HG02798 (cell line): ENCODE measurements at regions not wholly inside any gene's neighbourhood (a gene's known extent, or its start where the extent isn't known, plus 50 kb on each side); places are given as distances from the start of the nearest gene placed in this dataset.

Experiments
- ATAC-seq: cut with Tn5 transposase; IDR thresholded peaks from one replicate; pipeline ENCODE4 v1.9.1; 2021; ENCODE audit warnings: mild to moderate bottlenecking; ENCODE audit not compliant: unreplicated experiment, poor library complexity

DNA sequence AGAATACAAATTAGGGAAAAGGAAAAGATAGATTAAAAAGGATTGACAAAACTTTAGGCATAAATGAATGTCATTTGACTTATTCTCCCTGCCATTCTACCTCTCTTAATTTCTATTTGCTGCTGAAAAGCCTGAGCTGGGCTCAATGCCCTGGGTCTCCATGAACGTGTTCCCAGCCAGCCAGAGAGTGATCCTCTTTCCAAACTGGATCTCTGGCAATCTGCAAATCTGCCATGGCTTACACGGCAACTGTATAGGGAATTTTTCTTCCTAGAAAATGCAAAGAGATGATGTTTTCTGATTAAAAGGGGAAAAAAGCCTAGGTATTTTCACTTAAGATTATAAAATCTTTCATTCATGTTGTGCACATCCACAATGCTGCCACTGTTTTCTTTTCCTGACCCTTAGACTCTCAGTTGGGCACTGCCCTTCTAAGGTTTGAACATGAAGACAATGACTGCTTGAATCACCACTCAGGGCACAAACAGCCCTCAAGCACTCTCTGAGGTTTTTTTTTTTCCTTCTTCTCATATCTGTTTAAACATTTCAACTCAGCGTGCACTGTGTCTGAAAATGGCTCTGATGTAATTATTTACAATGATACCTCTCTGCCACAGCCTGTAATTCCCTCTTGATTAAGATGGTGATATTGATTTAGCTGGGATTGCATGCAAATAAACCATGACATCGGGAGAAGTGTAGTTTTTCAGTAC, 60.3 kb downstream of the DACT1 start:
- no peak for ATAC-seq

DNA sequence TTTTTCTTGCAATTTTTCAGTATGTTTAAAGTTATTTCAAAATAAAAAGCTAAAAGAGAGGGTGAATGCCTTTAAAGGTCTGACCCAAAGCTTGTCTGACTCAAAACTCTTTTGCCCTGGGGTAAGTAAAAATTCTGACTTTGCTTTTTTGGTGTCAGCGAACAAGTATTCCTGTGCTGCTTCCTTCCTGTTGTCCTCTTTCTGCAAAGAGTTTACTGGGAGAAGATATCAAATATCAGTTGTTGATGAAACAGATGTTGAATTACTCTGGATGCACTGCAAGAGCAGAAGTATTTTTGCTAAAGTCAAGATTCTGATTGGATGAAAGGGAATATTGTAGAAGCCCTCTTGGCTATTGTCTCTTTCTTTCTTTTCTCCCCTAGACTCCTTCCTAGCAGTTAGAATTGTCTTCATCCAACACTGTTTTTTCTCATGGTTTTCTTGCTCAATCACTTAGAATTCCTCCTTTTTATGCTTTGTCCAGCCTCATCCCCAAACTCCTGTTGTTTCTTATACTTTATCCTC, 62.0 kb downstream of the DACT1 start:
- no peak for ATAC-seq

DNA sequence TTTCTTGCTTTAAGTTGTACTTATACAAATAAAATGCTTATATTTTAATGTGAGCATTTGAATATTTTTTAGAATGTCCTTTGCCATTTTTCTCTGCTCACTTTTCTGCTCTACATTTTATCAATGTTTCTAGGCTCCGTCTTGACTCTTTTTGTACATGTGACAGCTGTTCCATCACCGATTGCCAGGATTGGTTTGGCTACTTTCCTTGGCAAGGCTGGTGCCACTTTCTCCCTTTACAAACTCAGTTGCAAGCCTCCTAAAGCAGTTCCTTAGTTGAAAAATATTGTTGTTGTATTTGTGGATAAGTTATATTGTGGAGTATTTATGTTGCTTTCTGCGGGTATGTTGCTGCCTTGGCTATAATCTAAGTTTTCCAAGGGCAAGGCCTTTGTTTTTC, 63.4 kb downstream of the DACT1 start:
- ATAC-seq, result no peak

DNA sequence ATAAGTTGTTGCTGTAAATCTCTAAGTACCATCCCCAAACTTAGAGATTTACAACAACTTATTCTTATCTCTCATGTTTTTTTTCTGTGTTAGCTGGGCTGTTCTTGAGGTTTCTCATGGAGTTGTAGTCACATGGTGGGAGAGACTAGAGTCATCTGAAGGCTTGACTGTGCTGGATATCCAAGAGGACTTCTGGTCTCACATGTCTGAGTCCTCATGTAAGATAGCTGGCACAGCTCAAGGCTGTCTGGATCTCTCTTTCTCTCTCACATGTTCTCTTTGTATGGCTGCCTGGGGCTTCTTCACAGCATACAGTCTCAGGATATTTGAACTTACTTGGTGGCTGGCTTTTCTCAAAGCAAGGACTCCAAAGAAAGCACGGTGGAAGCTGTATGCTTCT, 63.8 kb downstream of the DACT1 start:
- ATAC-seq, result no peak

DNA sequence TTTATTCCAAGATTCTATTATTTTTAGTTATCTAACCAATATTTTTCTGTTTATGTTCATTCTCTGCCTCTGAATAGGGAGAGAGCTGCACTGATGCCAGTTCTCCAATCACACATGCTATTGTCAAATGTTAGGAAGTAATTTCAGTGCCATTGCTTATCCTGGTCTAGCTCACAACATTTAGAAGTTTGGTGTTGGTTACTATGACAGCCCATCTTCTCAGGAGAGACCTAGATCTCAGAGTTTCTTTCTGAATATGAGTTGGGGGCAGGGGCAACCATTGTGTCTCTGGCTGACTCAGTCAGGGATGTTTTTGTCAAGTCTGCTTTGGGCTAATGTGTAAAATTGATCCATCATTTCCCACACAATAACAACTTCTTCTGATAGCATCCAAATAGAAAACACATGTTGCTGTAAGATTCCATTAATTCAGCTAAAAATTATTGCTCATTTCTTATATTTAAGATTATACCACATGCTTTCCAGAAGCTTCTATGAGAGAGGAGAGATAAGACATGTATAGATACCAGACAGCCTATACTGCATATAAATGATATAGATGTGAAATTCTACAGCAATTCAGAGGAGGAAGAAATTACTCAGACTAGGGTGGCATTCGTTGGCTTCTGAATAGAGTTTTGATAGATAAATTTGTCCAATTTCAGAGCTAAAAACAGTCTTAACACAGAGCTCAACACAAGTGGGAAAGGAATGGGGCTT, 64.8 kb downstream of the DACT1 start:
- no peak for ATAC-seq

DNA sequence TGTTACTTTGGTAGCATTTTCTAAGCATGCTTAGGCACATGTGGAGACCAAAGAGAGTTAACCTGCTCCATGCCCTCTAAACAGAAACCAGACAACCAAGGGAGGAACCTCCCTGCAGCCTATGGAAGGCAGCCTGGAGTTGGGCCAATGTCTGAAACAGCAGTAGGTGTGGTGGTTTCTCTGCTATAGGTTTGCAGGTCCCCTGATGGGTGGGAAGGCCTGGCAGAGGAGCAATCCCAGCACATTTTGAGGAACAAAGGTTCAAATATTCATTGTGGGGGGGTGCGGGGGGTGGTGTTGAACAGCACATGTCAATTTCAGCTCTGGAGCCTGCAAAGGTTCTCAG, 65.4 kb downstream of the DACT1 start:
- ATAC-seq, result no peak

DNA sequence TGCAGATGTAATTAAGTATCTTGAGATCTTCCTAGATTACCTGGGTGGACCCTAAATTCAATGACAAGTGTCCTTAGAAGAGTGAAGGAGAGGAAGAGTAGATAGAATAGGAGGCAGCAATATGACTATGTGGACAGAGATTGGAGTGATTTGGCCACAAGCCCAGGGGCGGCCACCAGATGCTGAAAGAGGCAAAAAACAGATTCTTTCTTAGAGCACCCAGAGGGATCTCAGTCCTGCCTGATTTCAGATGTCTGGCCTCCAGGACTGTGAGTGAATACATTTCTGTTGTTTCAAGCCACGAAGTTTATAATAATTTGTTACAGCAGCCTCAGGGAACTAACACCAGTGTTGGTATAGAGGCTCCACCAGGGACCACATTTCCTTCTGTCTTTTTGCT, 67.3 kb downstream of the DACT1 start:
- ATAC-seq, result no peak

DNA sequence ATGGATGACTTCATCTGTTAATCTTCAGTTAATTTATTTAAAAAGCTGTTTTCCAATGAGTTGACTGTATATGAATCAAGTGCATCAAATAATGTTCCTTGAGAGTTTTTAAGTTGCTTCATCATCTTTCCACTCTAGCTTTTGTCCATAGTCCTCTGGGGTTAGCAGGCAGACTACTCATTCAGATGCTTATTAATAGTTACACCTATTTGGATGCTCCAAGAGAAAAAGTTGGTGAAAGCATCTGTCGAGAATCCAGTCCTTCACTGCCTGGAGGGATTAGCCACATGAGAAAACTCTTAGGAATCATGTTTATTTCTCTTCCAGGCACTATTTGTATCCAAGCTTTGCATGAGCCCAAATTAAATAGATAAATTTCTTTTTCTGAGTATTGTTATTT, 70.2 kb downstream of the DACT1 start:
- no peak for ATAC-seq

DNA sequence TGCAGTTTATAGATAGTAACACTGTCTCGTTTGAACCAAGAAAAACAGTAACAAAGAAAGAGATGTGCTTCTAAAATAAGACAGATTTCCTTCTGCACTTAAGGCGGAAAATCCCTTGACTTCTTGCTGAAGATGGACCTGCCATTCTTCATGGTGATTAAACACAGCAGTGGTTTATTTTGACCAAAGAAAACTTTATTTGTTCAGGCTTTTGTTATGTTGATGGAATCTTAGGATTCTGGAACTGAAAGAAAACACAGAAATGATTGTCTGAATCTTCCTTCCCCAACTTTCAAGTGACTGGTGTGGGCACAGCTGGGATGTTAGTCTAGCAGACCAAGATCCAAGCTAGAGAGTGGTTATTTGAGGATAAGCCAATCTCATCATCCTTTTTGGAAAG, 72.2 kb downstream of the DACT1 start:
- no peak for ATAC-seq

DNA sequence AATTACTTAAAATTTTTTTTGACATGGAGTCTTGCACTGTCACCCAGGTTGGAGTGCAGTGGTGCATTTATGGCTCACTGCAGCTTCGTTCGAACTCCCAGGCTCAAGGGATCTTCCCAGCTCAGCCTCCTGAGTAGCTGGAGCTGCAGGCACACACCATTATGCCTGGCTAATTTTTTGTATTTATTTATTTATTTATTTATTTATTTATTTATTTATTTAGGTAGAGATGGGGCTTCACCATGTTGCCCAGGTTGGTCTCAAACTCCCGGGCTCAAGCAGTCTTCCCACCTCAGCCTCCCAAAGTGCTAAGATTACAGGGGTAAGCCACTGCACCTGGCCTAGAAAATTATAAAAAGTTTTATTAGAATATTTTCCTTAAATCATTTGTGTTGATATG, 73.6 kb downstream of the DACT1 start:
- ATAC-seq, result no peak

DNA sequence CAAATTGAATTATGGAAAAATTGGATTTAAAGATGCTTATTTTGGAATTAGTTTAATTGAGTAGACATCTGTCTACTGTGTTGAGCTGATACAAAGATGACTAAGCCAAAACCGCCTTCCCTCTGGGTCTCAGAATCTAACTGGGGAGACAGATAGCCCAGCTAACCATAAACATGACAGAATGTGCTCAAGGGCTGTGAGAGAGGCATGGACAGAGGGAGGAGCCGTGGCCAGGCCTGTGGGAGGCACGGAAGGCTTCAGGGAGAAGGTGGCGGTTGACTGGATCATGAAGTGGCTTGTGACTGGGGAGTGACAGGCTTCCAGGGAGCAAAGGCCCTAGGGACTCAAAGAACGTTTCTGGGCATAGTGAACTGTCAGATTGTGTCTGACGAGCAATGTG, 74.6 kb downstream of the DACT1 start:
- ATAC-seq, result no peak

DNA sequence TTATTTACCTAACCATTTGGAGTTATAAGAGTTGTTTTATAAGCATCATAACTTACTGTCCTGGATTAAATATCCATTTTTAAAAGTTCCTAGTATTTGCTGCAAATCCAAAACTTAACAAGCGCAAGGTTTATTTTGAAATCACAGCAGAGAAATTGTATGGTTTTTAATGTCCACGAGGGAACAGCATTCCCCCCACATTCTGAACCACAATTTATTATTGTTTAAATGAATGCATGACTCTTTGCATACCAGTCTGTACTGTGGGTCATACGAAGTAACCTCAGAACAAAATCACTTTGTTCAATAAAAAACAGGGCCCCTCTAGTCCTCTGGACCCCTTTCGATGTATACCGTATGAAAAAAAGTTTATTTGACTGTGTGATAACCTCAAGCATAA, 75.9 kb downstream of the DACT1 start:
- no peak for ATAC-seq

DNA sequence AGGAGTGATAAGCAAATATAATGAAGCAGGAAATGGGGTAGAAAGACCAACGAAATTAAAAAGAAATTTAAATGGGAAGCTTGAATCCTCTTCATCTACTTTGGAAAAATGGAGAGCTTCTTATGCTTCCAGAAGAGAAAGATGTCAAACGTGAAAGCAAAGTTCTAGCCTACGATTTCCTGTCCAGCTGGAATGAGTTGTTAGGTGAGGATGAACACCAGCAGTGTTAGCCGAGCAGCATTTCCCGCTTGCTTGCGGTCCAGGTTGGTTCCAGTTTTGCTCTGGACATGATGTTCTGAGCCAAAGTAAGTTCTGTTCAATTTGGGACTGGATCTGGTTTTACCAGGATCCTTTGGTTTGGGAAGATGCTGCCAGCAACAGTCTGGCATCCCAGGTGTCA, 78.9 kb downstream of the DACT1 start:
- ATAC-seq, result no peak

DNA sequence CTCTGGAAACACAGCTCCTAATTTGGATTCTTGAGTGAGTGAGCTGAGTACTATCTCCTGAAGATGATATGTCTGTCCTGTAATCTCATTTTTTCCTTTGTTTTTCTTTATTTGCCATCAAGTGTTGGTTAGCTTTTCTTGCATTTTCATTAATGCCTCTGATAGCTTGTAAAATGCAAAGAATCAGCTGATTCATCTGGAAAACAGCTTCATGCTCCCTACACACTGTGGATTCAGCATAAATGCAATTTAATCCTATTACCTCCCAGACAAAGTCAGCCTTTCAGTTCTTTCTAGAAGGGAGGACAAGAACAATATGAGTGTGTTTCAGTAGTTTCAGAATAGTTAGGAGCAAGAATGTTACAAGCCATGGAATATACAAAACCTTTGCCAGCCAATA, 79.4 kb downstream of the DACT1 start:
- ATAC-seq, result no peak

DNA sequence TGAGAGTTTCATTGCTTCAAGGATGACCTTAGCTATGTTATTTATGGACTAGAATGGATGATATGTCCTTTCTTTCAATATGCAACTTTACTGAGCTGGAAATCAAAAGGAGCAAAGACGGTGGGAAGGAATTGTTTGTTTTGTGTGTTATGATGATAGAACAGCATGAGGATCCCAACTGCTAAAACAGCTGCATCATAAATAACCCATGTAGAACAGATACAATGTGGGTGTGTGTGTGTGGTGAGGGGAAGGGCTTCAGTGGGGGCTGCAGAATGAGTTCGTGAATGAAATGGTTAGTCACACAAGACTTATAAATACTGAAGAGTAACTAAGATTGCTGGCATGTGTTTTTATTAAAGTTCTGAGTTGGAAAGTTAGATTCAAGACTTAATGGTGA, 80.1 kb downstream of the DACT1 start:
- no peak for ATAC-seq

DNA sequence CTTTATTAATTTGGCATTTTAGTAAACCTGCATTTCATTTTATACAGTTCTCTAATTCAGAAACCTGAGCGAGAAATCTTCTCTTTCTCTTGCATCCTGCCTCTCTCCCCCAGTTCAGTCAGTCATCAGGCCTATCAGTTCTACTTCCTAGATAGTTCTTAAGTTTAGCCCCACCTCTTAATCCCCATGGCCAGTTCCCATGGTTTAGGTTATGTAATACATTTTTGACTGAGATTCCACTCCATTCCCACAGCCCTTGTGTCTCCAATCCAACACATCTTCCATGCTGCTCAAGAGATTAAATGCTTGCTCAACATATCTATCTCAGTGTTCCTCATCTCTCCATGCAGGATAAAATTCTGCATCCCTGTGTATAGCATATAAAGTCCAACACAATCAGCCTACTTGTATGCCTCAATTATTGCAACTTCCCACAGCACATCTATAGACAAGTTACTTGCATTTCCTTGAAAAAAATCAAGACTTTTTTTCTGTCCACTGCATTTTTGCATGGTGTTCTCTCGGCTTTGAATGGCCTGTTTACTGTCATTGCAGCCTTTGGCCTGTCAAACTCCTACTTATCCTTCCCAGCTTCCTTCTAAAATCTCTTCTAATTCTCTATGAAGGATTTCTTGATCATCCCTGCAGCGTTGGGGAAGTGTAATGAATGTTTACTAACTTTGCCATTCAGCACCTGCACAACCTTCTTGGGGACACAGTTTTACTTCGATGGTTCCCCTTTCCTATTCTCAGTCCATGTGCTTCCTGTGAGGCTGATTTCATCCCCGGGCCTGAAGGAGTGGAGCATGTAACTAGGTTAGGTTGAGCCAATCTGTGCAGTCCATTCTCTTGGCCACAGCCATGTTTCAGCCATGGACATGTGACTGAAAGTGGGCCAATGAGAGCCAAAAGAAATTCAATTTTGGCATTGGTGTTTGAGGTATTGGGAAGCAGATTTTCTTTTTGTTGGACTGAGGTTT, 80.8 kb downstream of the DACT1 start:
- no peak for ATAC-seq

DNA sequence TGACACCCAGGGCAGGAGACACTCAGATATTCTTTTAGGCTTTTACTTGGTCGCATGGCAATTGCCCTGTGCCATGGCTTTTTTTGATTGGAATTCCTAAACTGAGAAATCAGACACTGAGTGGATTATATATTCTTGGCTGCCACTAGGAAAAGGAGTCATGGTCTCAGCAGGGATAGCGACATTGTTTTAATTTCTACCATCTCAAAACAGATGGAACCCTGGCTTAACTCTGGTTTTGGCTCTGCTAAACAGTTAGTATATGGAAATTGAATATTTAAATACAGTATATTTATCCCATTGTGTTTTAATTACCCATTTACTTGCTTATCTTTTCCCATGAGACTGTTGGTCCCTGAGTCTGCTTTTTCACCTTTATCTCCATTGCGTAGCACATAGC, 84.0 kb downstream of the DACT1 start:
- ATAC-seq, result no peak

DNA sequence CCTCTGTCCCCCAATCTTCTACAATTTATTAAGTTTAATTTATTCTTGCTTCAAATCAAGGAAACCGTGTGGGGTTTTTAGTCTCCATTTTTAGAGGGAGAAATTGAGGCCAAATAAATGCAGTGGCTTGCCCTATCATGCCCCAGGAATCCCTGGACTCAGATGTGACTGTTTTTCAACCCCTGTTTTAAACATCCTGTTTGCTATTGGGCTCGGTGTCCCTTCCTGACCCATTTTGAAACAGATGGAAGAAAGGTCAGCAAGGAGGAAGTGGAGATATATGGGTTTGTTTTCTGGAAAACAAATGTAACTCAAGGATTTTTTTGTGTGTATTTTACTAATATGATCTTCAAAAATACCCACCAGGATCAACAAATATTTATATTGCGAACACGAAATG, 84.7 kb downstream of the DACT1 start:
- no peak for ATAC-seq

DNA sequence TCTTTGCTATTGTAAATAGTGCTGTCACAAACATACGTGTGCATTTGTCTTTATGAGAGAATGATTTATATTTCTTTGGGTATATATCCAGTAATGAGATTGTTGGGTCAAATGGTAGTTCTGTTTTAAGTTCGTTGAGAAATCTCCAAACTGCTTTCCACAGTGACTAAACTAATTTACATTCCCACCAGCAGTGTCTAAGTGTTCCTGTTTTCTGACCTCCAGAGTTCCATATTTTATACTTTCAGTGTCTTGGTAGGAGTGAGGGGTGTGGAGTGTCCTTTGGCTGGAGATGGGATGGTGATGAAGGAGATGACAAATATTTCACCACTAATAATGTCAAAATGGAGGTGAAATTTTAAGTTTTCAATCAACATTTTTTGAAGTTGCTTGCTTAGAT, 86.4 kb downstream of the DACT1 start:
- ATAC-seq, result no peak

DNA sequence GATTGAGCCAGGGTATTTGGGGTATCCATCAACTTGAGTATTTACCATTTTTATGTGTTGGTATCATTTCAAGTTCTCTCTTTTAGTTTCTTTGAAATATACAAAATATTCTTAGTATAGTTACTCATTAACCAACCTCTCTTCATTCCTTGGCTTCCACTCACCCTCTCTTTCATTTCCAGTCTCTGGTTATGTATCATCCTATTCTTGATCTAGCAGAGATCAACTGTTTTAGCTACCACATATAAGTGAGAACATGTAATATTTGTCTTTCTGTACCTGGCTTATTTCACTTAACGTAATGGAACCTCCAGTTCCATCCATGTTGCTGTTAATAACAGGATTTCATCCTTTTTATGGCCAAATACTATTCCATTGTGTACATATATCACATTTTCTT, 86.9 kb downstream of the DACT1 start:
- no peak for ATAC-seq

DNA sequence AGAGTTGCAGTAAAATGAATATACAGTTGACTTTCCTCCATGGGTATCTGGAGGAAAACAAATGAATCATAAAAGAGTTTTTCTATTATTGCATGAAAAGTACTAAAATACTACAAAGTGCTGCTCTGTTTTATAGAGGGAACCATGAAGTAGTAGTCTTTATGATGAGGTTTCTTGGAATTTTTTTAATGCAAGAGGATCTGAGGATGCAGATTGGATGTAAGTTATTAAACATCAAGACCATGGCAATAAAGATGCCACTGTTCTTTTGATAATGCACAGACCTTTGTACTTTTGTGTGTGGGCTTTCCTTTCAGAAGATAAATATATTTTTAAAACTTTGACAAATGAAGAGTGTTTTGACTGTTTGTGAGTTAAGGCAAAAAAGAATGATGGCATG, 87.5 kb downstream of the DACT1 start:
- ATAC-seq, result no peak
